ENCODE measurements at regions not wholly inside any gene's neighbourhood (a gene's known extent, or its start where the extent isn't known, plus 50 kb on each side); places are given as distances from the start of the nearest gene placed in this dataset.
"Not testable (repeated sequence)": the region's sequence is repeated elsewhere in the genome, so short reads cannot be mapped to it uniquely, and the experiment has no call there.

- no peak for DNase-seq (ENCODE audit: extremely low read depth in 1 of 11, low read depth in 9 of 11, low spot score in 4 of 11)
These were observed 155.5 kb downstream of the GJA1 start for GRCh38 chr6:121590916-121591315.

DNA sequence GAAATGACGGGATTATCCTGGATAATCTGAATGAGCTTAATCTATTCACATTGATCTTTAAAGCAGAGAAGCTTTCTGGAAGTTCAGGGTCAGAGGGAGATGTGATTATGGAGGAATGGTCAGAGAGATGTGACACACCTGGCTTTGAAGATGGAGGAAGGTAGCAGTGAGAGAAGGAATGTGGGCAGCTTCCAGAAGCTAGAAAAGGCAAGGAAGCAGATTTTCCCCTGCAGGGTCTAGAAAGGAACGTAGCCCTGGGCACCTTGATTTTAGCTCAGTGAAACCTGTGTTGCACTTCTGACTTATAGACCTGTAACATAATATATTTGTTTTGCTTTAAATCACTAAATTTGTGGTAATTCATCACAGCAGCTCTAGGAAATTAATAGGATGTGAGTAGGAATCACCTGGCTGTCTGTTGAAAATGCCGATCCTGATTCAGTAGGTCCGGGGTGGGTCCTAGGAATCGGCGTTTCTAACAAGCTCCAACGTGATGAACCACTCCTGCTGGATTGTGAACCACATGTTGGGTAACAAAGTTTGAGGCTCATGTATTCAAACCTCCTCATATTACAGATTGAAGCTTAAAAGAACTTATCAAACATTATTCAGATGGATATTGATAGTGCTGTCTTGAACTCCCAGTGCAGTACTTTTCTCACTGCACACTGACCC, 157.0 kb downstream of the GJA1 start:
- no peak for DNase-seq (ENCODE audit: extremely low read depth in 1 of 11, low read depth in 9 of 11, low spot score in 4 of 11)

- no peak for DNase-seq (ENCODE audit: extremely low read depth in 1 of 11, low read depth in 9 of 11, low spot score in 4 of 11)
These were observed 157.7 kb downstream of the GJA1 start for GRCh38 chr6:121593011-121593641.

GRCh38 chr6:121594053-121594452, 158.6 kb downstream of the GJA1 start:
- DNase-seq (ENCODE audit: extremely low read depth in 1 of 11, low read depth in 9 of 11, low spot score in 4 of 11) = no peak

DNA sequence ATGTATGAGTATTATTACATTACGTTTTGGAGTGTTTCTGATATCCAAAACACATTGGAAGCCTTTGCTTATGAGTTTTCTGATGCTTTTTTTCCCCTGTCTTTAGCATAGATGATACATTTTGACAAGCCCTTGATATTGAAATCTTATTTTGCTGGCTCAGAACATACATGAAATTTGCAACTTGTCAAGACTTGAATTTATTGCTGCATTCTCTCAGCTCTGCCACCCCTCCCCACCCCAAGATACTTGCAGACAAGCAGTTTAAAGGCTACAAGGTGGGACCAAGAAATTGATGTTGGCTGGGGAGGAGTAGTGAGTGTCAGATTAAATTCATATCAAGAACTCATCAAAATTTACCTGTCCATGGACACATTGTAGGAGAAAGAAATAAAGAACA, 160.2 kb downstream of the GJA1 start:
- DNase-seq (ENCODE audit: extremely low read depth in 1 of 11, low read depth in 9 of 11, low spot score in 4 of 11) = no peak

DNA sequence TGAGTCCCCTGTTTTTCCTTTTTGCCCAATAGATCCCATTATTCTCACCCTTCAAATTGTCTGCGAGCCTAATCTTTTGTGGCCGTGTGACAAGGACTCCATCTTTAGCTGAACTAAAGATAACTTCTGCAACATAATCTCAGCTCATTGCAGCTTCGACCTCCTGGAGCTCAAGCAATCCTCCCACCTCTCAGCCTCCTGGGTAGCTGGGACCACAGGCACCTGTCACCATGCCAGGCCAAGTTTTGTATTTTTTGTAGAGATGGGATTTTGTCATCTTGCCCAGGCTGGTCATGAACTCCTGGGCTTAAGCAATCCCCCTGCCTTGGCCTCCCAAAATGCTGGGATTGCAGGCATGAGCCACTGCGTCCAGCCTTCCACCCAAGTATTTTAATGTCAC, 161.0 kb downstream of the GJA1 start:
- DNase-seq (ENCODE audit: extremely low read depth in 1 of 11, low read depth in 9 of 11, low spot score in 4 of 11) = no peak

DNA sequence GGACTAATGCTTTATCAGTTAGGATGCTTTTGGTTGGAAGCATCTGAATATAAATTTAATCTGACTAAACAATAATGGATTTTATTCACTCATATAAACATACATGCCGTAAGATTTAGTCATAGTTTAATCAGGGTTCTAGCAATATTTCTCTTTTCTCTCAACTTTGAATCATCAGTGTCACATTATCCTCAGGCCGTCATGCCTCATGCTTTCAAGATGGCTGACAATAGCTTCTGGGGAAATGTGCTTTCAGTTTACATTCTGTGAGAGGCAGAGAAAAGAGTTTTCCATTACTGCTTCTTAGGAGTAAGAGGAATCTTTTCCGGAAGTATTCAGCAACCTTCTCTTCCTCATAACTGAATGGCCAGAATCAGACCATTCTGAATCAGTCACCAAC, 162.2 kb downstream of the GJA1 start:
- no peak for DNase-seq (ENCODE audit: extremely low read depth in 1 of 11, low read depth in 9 of 11, low spot score in 4 of 11)

DNA sequence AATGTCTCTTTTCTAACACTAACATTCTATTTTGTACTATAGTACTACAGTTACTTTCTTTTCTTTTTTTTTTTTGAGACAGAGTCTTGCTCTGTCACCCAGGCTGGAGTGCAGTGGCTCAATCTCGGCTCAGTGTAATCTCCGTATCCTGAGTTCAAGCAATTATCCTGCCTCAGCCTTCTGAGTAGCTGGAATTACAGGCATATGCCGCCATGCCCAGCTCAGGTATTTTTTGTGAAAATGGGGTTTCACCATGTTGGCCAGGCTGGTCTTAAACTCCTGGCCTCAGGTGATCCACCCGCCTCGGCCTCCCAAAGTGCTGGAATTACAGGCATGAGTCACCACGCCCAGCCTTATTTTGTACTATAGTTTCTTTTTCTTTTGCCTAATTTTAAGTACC, 163.9 kb downstream of the GJA1 start:
- DNase-seq (ENCODE audit: extremely low read depth in 1 of 11, low read depth in 9 of 11, low spot score in 4 of 11) = not testable (repeated sequence)

DNA sequence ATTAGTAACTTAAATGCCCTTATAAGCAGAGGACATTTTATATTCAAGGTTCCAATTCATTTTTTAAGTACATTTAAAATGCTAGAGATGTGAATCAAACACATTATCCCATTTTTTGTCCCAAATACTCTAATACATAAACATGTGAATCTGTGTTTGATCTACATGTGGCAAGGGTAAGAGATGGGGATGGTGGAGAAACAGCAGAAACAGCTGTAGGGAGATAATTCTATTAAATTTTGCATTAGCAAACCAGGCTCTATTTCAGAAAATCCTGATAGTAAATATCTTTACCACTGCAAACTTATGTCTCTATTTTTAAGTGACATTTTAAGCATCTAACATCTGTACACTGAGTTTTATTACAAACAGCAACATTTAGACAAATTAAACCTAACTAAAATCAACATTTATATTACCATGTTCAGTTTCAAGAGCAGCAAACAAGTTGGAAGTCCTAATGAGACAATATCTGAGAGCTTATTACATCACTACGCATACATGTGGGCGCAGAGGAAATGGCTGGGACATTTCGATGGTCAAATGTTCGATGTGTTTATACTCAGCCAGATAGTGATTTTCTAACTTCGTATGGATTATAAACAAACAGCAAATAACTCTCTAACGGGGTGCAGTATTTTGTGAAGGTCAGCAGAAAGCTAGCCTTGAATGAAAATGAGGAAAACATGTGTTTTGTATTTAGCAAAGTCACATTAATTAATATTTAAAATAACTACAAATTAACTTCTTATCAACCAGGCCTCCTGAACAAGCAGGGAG, 165.1 kb downstream of the GJA1 start:
- no peak for DNase-seq (ENCODE audit: extremely low read depth in 1 of 11, low read depth in 9 of 11, low spot score in 4 of 11)

- no peak for DNase-seq (ENCODE audit: extremely low read depth in 1 of 11, low read depth in 9 of 11, low spot score in 4 of 11)
These were observed 168.0 kb downstream of the GJA1 start for GRCh38 chr6:121603486-121603885.

- no peak for DNase-seq (ENCODE audit: extremely low read depth in 1 of 11, low read depth in 9 of 11, low spot score in 4 of 11)
These were observed 172.3 kb downstream of the GJA1 start for GRCh38 chr6:121607721-121608120.

DNA sequence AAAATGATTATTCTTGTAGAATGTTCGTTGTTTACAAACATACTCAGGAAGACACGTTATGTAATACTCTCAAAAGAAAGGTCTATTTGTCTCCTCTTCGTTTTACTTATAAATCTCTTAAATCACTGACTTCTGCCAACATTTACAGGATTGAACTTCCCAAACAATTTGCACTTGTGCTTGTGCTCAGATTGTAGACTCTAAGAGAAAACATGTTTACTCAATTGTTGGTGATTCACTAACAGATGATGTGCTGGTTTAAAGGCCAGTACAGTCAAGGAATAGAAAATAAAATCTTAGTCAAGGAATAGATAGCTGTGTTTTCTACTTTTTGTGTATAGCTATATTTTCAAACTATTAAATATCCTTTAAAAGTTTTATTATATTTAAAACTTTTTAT, 172.8 kb downstream of the GJA1 start:
- DNase-seq (ENCODE audit: extremely low read depth in 1 of 11, low read depth in 9 of 11, low spot score in 4 of 11) = no peak

DNA sequence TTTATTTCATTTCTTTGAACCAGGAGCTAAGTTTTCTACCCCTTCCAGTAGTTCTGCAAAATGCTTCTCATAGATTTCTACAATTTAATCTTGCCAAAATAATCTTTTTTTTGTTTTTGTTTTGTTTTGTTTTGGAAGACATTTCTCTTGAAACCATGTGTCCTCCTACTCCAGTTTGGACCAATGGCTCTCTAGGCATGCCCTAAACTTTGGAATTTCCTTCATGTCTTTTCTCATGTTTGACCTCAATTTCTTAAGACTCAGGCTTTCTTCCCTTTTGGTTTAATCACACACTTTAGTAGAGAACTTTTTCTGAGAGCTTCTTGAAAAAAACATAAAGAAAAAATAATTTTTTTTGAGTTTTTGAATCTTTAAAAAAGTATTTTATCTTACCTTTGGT, 173.8 kb downstream of the GJA1 start:
- no peak for DNase-seq (ENCODE audit: extremely low read depth in 1 of 11, low read depth in 9 of 11, low spot score in 4 of 11)

GRCh38 chr6:121612927-121613326, 177.5 kb downstream of the GJA1 start:
- no peak for DNase-seq (ENCODE audit: extremely low read depth in 1 of 11, low read depth in 9 of 11, low spot score in 4 of 11)

GRCh38 chr6:121614115-121614514, 178.7 kb downstream of the GJA1 start:
- no peak for DNase-seq (ENCODE audit: extremely low read depth in 1 of 11, low read depth in 9 of 11, low spot score in 4 of 11)

GRCh38 chr6:121615493-121615892, 180.0 kb downstream of the GJA1 start:
- no peak for DNase-seq (ENCODE audit: extremely low read depth in 1 of 11, low read depth in 9 of 11, low spot score in 4 of 11)

DNA sequence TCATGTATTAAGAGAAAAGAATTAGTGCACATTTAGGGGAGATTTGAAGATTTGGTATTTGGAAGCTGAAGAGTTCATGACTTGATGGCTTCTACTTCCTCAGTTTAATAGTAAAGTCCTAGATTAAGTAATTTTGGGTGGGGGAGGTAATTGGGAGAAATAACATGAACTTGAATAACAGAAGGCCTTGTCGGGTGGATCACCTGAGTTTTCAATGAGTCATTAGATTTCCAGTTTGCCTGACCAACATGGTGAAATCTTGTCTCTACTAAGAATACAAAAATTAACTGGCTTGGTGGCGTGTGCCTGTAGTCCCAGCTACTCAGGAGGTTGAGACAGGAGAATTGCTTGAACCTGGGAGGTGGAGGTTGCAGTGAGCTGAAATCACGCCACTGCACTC, 181.0 kb downstream of the GJA1 start:
- DNase-seq (ENCODE audit: extremely low read depth in 1 of 11, low read depth in 9 of 11, low spot score in 4 of 11) = no peak

GRCh38 chr6:121617388-121617787, 181.9 kb downstream of the GJA1 start:
- DNase-seq (ENCODE audit: extremely low read depth in 1 of 11, low read depth in 9 of 11, low spot score in 4 of 11) = no peak

- DNase-seq (ENCODE audit: extremely low read depth in 1 of 11, low read depth in 9 of 11, low spot score in 4 of 11) = no peak
These were observed 183.6 kb downstream of the GJA1 start for GRCh38 chr6:121619013-121619412.

DNA sequence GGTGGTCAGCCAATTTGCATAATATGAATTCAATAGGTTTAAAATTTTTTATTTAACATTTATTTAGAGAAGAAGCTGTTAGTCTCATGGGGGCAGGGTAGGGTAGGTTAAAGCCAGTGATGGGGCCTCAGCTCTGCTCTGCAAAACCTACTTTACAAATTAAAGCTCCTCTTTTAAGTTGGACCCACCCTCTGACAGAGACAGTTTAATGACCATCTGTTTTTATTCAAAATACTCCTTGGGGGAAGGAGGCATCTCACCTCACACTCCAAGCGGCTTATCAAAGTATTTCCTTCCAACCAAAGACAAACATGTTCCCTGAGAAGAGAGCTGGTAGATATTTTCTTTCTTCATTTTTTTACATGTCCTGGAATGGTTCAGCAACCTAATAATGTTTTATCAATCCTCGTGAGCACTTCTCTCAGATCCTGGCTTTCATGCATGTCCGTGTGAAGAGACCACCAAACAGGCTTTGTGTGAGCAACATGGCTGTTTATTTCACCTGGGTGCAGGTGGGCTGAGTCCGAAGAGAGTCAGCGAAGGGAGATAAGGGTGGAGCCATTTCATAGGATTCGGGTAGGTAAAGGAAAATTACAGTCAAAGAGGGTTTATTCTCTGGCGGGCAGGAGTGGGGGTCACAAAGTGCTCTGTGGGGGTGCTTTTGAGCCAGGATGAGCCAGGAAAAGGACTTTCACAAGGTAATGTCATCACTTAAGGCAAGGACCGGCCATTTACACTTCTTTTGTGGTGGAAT, 184.7 kb downstream of the GJA1 start:
- DNase-seq (ENCODE audit: extremely low read depth in 1 of 11, low read depth in 9 of 11, low spot score in 4 of 11) = peak in 1 of 11 donors; percentile 2

All from renal cortex interstitium (tissue), 11 donors.